ENCODE measurements at regions not wholly inside any gene's neighbourhood (a gene's known extent, or its start where the extent isn't known, plus 50 kb on each side); places are given as distances from the start of the nearest gene placed in this dataset.

- no peak for TF ChIP-seq CTCF (IDR thresholded peaks at IDR 0.05)
- no peak for TF ChIP-seq POLR2A (IDR thresholded peaks at IDR 0.05)
- no peak for TF ChIP-seq POLR2AphosphoS5 (IDR thresholded peaks at IDR 0.05; ENCODE audit: insufficient read depth in 1 of 2, low read depth in 1 of 2)
Measured at GRCh38 chr12:91594715-91595114, 412.1 kb upstream of the DCN start.
